Type B pancreatic cell (in vitro differentiated cells): ENCODE measurements at regions not wholly inside any gene's neighbourhood (a gene's known extent, or its start where the extent isn't known, plus 50 kb on each side); places are given as distances from the start of the nearest gene placed in this dataset.

Experiments
- DNase-seq: peaks from one replicate; pipeline ENCODE4 v3.0.0; 2021; ENCODE audit warnings: mixed read lengths; ENCODE audit not compliant: unreplicated experiment; ENCODE audit errors: extremely low spot score
- H3K27ac Mint-ChIP-seq: 2 replicates; pipeline ENCODE4 v1.8.0; 2021; ENCODE audit warnings: mild to moderate bottlenecking, mixed read lengths
- H3K27me3 Mint-ChIP-seq: 2 replicates; pipeline ENCODE4 v1.8.0; 2021; ENCODE audit warnings: mixed read lengths
- H3K36me3 Mint-ChIP-seq: 2 replicates; pipeline ENCODE4 v1.8.0; 2021; ENCODE audit warnings: mixed read lengths
- H3K4me1 Mint-ChIP-seq: one replicate; pipeline ENCODE4 v1.8.0; 2021; ENCODE audit warnings: mixed read lengths; ENCODE audit not compliant: unreplicated experiment
- H3K4me3 Mint-ChIP-seq: 2 replicates; pipeline ENCODE4 v1.8.0; 2021; ENCODE audit warnings: mild to moderate bottlenecking, mixed read lengths
- H3K9me3 Mint-ChIP-seq: 2 replicates; pipeline ENCODE4 v1.8.0; 2021; ENCODE audit warnings: mixed read lengths
- CTCF ChIP-seq: fragments of 200-600 bp; sonication (generic); conservative IDR thresholded peaks from 2 replicates; pipeline ENCODE4 v1.5.0; 2021; ENCODE audit warnings: antibody characterized with exemption, mild to moderate bottlenecking

- Mint-ChIP-seq H3K4me1 (peaks cover 4% of the 10 kb centered on the region), H3K36me3 (no peaks in the 10 kb centered on the region), H3K27me3 (peaks cover 18% of the 10 kb centered on the region), H3K4me3 (no peak overlapping the region), H3K9me3 (peaks cover 6% of the 10 kb centered on the region), H3K27ac (no peak overlapping the region)
- DNase-seq, result no peak
- TF ChIP-seq CTCF, result no peak
Measured at GRCh38 chr9:107545036-107545435, 55.5 kb upstream of the KLF4 start.

- no peak overlapping the region for H3K27ac Mint-ChIP-seq
- H3K4me1 Mint-ChIP-seq, result peaks cover 4% of the 10 kb centered on the region
- no peak for TF ChIP-seq CTCF
- no peaks in the 10 kb centered on the region for H3K36me3 Mint-ChIP-seq
- no peak for DNase-seq
- no peak overlapping the region for H3K4me3 Mint-ChIP-seq
- H3K9me3 Mint-ChIP-seq, result peaks cover 6% of the 10 kb centered on the region
- H3K27me3 Mint-ChIP-seq, result peaks cover 5% of the 10 kb centered on the region
Measured at GRCh38 chr9:107542411-107543157, 53.0 kb upstream of the KLF4 start.

GRCh38 chr9:107541523-107541922 lies 52.0 kb upstream of the KLF4 start:
- Mint-ChIP-seq H3K9me3 (no peaks in the 10 kb centered on the region), H3K27ac (no peak overlapping the region), H3K4me3 (no peak overlapping the region), H3K27me3 (no peaks in the 10 kb centered on the region), H3K4me1 (no peaks in the 10 kb centered on the region), H3K36me3 (no peaks in the 10 kb centered on the region)
- no peak for TF ChIP-seq CTCF
- no peak for DNase-seq

- no peak for TF ChIP-seq CTCF
- DNase-seq, result no peak
- H3K9me3 Mint-ChIP-seq, result no peaks in the 10 kb centered on the region
- H3K36me3 Mint-ChIP-seq, result no peaks in the 10 kb centered on the region
- no peak overlapping the region for H3K27ac Mint-ChIP-seq
- H3K4me1 Mint-ChIP-seq, result no peaks in the 10 kb centered on the region
- H3K27me3 Mint-ChIP-seq, result no peaks in the 10 kb centered on the region
- no peak overlapping the region for H3K4me3 Mint-ChIP-seq
Measured at GRCh38 chr9:107540164-107540561, 50.6 kb upstream of the KLF4 start.

- H3K27ac Mint-ChIP-seq, result no peak overlapping the region
Measured at GRCh38 chr9:107539427-107540163, 50.0 kb upstream of the KLF4 start.

More at GRCh38 chr9:107539427-107540163, 50.0 kb upstream of the KLF4 start:
- no peaks in the 10 kb centered on the region for H3K4me1 Mint-ChIP-seq
- no peaks in the 10 kb centered on the region for H3K27me3 Mint-ChIP-seq
- H3K36me3 Mint-ChIP-seq, result no peaks in the 10 kb centered on the region
- TF ChIP-seq CTCF, result no peak
- H3K4me3 Mint-ChIP-seq, result no peak overlapping the region
- no peak for DNase-seq
- H3K9me3 Mint-ChIP-seq, result no peaks in the 10 kb centered on the region
